Sigmoid colon (tissue), 6 donors: ENCODE measurements at regions not wholly inside any gene's neighbourhood (a gene's known extent, or its start where the extent isn't known, plus 50 kb on each side); places are given as distances from the start of the nearest gene placed in this dataset.

Source experiments
- DNase-seq: peaks from one replicate; pipeline ENCODE4 v3.0.0-alpha.2; 2019
- H3K27ac ChIP-seq, 4 donors: fragments of 200-600 bp; sonication (generic); one replicate each; pipeline ENCODE4 v1.5.1; 2016 to 2019; ENCODE audit warnings: mild to moderate bottlenecking in 1 of 4
- H3K27me3 ChIP-seq, 3 donors: fragments of 200-600 bp; sonication (generic); one replicate each; pipeline ENCODE4 v1.5.1; 2019; ENCODE audit warnings: mild to moderate bottlenecking in 1 of 3
- H3K36me3 ChIP-seq, 4 donors: fragments of 200-600 bp; sonication (generic); one replicate each; pipeline ENCODE4 v1.5.1; 2016 to 2019
- H3K4me1 ChIP-seq, 4 donors: fragments of 200-600 bp; sonication (generic); one replicate each; pipeline ENCODE4 v1.5.1; 2017 to 2019
- H3K4me3 ChIP-seq, 4 donors: fragments of 200-600 bp; sonication (generic); one replicate each; pipeline ENCODE4 v1.5.1; 2017 to 2019; ENCODE audit warnings: mild to moderate bottlenecking in 2 of 4, moderate library complexity in 1 of 4
- H3K9me3 ChIP-seq, 4 donors: fragments of 200-600 bp in 3 of 4; sonication (generic) in 3 of 4; one replicate each; pipeline versions ENCODE4 v1.5.1 to v1.6.1; 2013 to 2019
- EP300 ChIP-seq, 4 donors: sonication (generic); formaldehyde crosslinking; IDR thresholded peaks; one replicate each; pipeline ENCODE4 v1.6.1; 2017; ENCODE audit warnings: antibody characterized with exemption in 4 of 4
- POLR2A ChIP-seq, 2 donors: fragments of 450-650 bp; IDR thresholded peaks; one replicate each; pipeline ENCODE4 v1.6.1; 2016; ENCODE audit warnings: antibody characterized with exemption in 2 of 2, mild to moderate bottlenecking in 2 of 2, moderate library complexity in 2 of 2
- POLR2AphosphoS5 ChIP-seq, 4 donors: sonication (generic); formaldehyde crosslinking; IDR thresholded peaks; one replicate each; pipeline ENCODE4 v1.6.1; 2017; ENCODE audit warnings: antibody characterized with exemption in 4 of 4
- WGBS, 2 donors: extraction: QIAGEN DNeasy Blood & Tissue Kit; methylation state at CpG; one replicate each; pipeline ENCODE4 v1.1.7; 2013; 5-methylcytosine and 5-hydroxymethylcytosine counted together
- intact Hi-C: fragments of 100-400 bp; cut with DNase I; formaldehyde crosslinking; loops from one replicate; pipeline ENCODE4 v1.15.1; 2023
- TF ChIP-seq, protein P1 (sequence below), 4 experiments: fragments of 450-650 bp in 3 of 4; fragments of 200-600 bp in 1 of 4; IDR thresholded peaks; one replicate each; pipeline ENCODE4 v1.5.1; 2016 to 2019; ENCODE audit warnings: antibody characterized with exemption in 4 of 4, mild to moderate bottlenecking in 3 of 4, moderate library complexity in 2 of 4
- donor health status: healthy with polysubstance abuse.
- donor health status: healthy.

DNA sequence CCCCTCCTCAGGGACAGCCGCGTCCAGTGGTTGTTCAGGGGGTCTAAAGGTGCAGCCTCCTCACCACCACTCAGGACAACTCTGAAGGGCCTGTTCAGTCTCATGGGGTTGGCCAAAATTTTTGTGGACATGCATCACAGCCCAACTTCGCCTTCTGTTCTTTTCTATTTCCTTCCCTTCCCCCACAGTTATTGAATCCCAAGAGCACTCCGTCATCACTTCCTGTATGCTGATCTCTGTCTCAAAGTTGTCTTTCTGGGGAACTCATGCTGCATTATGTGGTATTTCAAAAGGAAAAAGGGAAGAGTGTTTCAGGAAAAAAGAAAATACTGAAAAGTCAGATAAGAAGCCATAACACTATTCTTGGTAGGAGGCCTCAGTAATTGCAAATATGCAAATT, 355.4 kb downstream of the CAAP1 start:
- intact Hi-C loops = no loop called here
- no peaks in the 10 kb centered on the region for H3K36me3 ChIP-seq

DNA sequence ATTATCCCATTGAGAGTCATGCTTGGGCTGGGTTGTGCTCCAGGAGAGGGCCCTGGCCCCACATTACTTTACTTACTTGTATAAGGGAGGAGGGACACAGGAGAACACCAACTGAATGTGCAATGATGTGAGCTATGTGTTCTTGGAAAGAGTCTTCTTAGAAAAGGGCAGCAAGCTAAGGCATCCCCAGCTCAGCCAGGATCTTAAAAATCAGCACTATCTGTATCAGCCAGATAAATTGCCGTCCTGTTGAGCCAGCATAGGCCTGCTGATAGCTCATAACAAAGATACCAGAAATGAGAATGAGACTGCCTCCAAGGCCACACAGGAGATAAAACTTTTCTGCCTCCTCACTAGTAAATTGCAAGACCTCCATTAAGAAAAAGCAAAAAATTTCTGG, 357.5 kb downstream of the CAAP1 start:
- H3K4me1 ChIP-seq = no peaks in the 10 kb centered on the region
- DNase-seq = no peak
- no peak overlapping the region for H3K4me3 ChIP-seq
- no peaks in the 10 kb centered on the region for H3K27me3 ChIP-seq
- 62 to 64% methylated on average over 1 of the region's 1 CpG for WGBS, 2 donors
- H3K36me3 ChIP-seq = no peaks in the 10 kb centered on the region
- TF ChIP-seq POLR2AphosphoS5 (IDR thresholded peaks at IDR 0.05) (no peak), EP300 (IDR thresholded peaks at IDR 0.05) (no peak), POLR2A (IDR thresholded peaks at IDR 0.05) (no peak)
- TF ChIP-seq, protein P1, sequence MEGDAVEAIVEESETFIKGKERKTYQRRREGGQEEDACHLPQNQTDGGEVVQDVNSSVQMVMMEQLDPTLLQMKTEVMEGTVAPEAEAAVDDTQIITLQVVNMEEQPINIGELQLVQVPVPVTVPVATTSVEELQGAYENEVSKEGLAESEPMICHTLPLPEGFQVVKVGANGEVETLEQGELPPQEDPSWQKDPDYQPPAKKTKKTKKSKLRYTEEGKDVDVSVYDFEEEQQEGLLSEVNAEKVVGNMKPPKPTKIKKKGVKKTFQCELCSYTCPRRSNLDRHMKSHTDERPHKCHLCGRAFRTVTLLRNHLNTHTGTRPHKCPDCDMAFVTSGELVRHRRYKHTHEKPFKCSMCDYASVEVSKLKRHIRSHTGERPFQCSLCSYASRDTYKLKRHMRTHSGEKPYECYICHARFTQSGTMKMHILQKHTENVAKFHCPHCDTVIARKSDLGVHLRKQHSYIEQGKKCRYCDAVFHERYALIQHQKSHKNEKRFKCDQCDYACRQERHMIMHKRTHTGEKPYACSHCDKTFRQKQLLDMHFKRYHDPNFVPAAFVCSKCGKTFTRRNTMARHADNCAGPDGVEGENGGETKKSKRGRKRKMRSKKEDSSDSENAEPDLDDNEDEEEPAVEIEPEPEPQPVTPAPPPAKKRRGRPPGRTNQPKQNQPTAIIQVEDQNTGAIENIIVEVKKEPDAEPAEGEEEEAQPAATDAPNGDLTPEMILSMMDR (IDR thresholded peaks at IDR 0.05) = no peak
- no peak overlapping the region for H3K27ac ChIP-seq
- intact Hi-C loops = no loop called here
- H3K9me3 ChIP-seq = no peaks in the 10 kb centered on the region

More for the DNA sequence above, 355.4 kb downstream of the CAAP1 start:
- DNase-seq = no peak
- H3K27me3 ChIP-seq = no peaks in the 10 kb centered on the region
- no peaks in the 10 kb centered on the region for H3K9me3 ChIP-seq
- TF ChIP-seq EP300 (IDR thresholded peaks at IDR 0.05) (no peak), POLR2AphosphoS5 (IDR thresholded peaks at IDR 0.05) (no peak), POLR2A (IDR thresholded peaks at IDR 0.05) (no peak)
- TF ChIP-seq, protein P1 (IDR thresholded peaks at IDR 0.05) = no peak
- H3K27ac ChIP-seq = no peak overlapping the region
- 67 to 83% methylated on average over 4 of the region's 4 CpGs for WGBS, 2 donors
- H3K4me3 ChIP-seq = no peak overlapping the region
- H3K4me1 ChIP-seq = no peaks in the 10 kb centered on the region

DNA sequence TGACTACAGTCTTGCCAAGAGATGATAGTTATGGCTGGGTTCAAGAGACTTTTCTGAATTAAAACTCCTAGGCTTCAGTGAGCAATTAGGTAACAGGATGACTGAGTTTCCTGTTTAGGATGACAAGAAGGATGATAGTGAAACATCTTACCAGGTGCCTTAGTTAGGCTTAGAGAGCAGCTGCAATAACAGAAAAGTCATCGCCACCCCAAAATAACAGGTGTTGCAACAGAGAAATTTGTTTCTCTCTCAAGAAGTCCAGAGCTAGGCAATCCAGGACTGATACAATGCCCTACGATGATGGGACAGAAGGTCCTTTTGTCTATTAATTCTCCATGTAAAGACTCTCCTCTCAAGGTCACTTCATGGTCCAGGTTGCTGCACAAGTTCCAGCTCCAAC, 361.8 kb downstream of the CAAP1 start:
- H3K4me1 ChIP-seq = no peaks in the 10 kb centered on the region
- intact Hi-C loops = no loop called here
- no peaks in the 10 kb centered on the region for H3K27me3 ChIP-seq
- no peaks in the 10 kb centered on the region for H3K9me3 ChIP-seq
- DNase-seq = no peak
- TF ChIP-seq, protein P1 (IDR thresholded peaks at IDR 0.05) = no peak
- H3K27ac ChIP-seq = no peak overlapping the region
- H3K36me3 ChIP-seq = no peaks in the 10 kb centered on the region
- H3K4me3 ChIP-seq = no peak overlapping the region
- 89 to 90% methylated on average over 2 of the region's 2 CpGs for WGBS, 2 donors

DNA sequence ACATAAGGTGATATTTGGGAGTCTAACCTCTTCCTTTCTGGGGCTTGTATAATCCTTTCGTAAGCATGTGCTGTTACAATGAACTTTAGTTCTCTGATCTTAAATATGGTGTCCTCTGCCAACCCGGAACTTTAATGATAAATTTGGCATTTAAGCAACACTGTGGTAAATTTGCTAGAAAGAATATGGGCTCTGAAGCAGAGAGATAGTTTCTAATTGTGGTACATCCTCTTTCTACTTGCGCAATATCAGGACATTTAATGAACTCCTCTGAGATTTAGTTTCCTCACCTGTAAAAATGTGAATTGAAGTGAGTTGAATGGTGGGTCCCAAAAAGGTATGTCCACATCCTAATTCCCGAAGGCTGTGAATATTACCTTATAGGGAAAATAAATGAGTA, 364.7 kb downstream of the CAAP1 start:
- no peaks in the 10 kb centered on the region for H3K9me3 ChIP-seq
- DNase-seq = no peak
- peaks cover 0 to 27% (median 26%) of the 10 kb centered on the region in 4 donors for H3K4me1 ChIP-seq
- 90 to 93% methylated on average over 4 of the region's 4 CpGs for WGBS, 2 donors
- TF ChIP-seq, protein P1 (IDR thresholded peaks at IDR 0.05) = no peak
- no peak for TF ChIP-seq POLR2A (IDR thresholded peaks at IDR 0.05)
- TF ChIP-seq POLR2AphosphoS5 (IDR thresholded peaks at IDR 0.05) = no peak
- H3K4me3 ChIP-seq = no peak overlapping the region
- H3K27ac ChIP-seq = no peak overlapping the region
- no peaks in the 10 kb centered on the region for H3K27me3 ChIP-seq
- no peaks in the 10 kb centered on the region for H3K36me3 ChIP-seq
- intact Hi-C loops = no loop called here

DNA sequence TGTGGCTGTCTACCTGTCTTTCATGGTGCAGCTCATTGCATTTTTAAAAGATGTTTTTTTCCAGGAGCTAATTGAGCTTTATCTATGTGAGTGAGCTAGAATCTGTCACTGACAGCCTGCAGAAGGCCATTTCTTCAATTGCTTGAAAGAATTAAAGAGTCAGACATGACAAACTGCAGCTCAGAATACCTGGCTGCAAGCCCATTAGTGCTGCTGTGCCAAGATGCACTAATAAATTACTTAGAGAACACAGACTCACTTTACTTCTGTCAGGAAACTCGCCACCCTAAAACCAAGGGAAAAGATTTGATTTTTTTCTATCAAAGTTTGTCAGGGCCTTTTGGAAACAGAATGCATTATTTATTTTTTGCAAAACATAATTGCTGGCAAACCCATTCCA, 368.3 kb downstream of the CAAP1 start:
- Histone ChIP-seq H3K27ac (no peak overlapping the region), H3K36me3 (no peaks in the 10 kb centered on the region), H3K4me3 (no peak overlapping the region), H3K4me1 (peaks cover 0 to 32% (median 29%) of the 10 kb centered on the region in 4 donors), H3K9me3 (no peaks in the 10 kb centered on the region), H3K27me3 (no peaks in the 10 kb centered on the region)
- WGBS, 2 donors = 43 to 59% methylated on average over 1 of the region's 1 CpG
- no peak for DNase-seq
- TF ChIP-seq POLR2AphosphoS5 (IDR thresholded peaks at IDR 0.05) (peak in 2 of 4 donors; percentile 46 to 59), EP300 (IDR thresholded peaks at IDR 0.05) (no peak)
- intact Hi-C loops = no loop called here
